ENCODE measurements at regions not wholly inside any gene's neighbourhood (a gene's known extent, or its start where the extent isn't known, plus 50 kb on each side); places are given as distances from the start of the nearest gene placed in this dataset.

DNA sequence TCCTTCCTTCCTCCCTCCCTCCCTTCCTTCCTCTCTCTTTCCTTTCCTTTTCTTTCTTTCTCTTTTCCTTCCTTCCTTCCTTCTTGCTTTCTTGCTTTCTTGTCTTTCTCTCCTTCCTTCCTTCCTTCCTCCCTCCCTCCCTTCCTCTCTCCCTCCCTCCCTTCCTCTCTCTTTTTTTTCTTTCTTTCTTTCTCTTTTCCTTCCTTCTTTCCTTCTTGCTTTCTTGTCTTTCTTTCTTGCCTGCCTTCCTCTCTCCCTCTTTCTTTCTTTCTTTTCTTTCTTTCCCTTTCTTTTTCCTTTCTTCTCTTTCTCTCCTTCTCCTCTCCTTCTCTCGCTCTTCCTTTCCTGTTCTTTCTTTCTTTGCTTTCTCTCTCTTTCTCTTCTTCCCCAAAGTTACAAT, 728.4 kb upstream of the ADAMTS5 start:
- TF ChIP-seq EZH2phosphoT487 (IDR thresholded peaks at IDR 0.05): no peak
- TF ChIP-seq, protein P1, sequence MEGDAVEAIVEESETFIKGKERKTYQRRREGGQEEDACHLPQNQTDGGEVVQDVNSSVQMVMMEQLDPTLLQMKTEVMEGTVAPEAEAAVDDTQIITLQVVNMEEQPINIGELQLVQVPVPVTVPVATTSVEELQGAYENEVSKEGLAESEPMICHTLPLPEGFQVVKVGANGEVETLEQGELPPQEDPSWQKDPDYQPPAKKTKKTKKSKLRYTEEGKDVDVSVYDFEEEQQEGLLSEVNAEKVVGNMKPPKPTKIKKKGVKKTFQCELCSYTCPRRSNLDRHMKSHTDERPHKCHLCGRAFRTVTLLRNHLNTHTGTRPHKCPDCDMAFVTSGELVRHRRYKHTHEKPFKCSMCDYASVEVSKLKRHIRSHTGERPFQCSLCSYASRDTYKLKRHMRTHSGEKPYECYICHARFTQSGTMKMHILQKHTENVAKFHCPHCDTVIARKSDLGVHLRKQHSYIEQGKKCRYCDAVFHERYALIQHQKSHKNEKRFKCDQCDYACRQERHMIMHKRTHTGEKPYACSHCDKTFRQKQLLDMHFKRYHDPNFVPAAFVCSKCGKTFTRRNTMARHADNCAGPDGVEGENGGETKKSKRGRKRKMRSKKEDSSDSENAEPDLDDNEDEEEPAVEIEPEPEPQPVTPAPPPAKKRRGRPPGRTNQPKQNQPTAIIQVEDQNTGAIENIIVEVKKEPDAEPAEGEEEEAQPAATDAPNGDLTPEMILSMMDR (IDR thresholded peaks at IDR 0.05): no peak
